ENCODE measurements at regions not wholly inside any gene's neighbourhood (a gene's known extent, or its start where the extent isn't known, plus 50 kb on each side); places are given as distances from the start of the nearest gene placed in this dataset.

- POLR2A ChIA-PET = no interaction called here
- H3K36me3 Mint-ChIP-seq = no peaks in the 10 kb centered on the region
- TF ChIP-seq ZNF281 (CRISPR knock-in tag; IDR thresholded peaks at IDR 0.05) (no peak), ZNF671 (CRISPR knock-in tag; IDR thresholded peaks at IDR 0.05) (no peak), ZNF317 (CRISPR knock-in tag; IDR thresholded peaks at IDR 0.05; ENCODE audit: borderline replicate concordance, low read depth) (no peak), KAT7 (CRISPR knock-in tag; IDR thresholded peaks at IDR 0.05; ENCODE audit: borderline replicate concordance) (no peak), JUN (CRISPR knock-in tag; IDR thresholded peaks at IDR 0.05) (no peak), ZNF219 (CRISPR knock-in tag; IDR thresholded peaks at IDR 0.05; ENCODE audit: borderline replicate concordance) (no peak), NR3C1 (CRISPR knock-in tag; conservative IDR thresholded peaks at IDR 0.05; ENCODE audit: low read depth) (no peak), ZBTB43 (CRISPR knock-in tag; IDR thresholded peaks at IDR 0.05) (no peak), FOXK1 (CRISPR knock-in tag; IDR thresholded peaks at IDR 0.05) (no peak), TP53 (CRISPR knock-in tag; IDR thresholded peaks at IDR 0.05) (no peak), IRF2 (CRISPR knock-in tag; IDR thresholded peaks at IDR 0.05; ENCODE audit: borderline replicate concordance, low read depth) (no peak), ZNF232 (CRISPR knock-in tag; IDR thresholded peaks at IDR 0.05) (no peak), NR2C2 (CRISPR knock-in tag; IDR thresholded peaks at IDR 0.05) (no peak), SP1 (CRISPR knock-in tag; conservative IDR thresholded peaks at IDR 0.05) (no peak), ZSCAN18 (CRISPR knock-in tag; IDR thresholded peaks at IDR 0.05) (no peak)
These were observed 302.3 kb upstream of the JAG1 start for GRCh38 chr20:10976051-10976450.

GRCh38 chr20:10978019-10978702 is 304.4 kb upstream of the JAG1 start:
- Mint-ChIP-seq H3K36me3 (no peaks in the 10 kb centered on the region), H3K9me3 (peaks cover 10% of the 10 kb centered on the region), H3K4me1 (peaks cover 10% of the 10 kb centered on the region), H3K27me3 (ENCODE audit: low read depth) (no peaks in the 10 kb centered on the region), H3K4me3 (no peak overlapping the region), H3K27ac (no peak overlapping the region)
- DNase-seq (ENCODE audit: low spot score) (no peak), ATAC-seq (no peak)
- CTCF ChIA-PET = interaction anchor here (0.6 kb wide), 1 partner anchor 20 kb away, joined by 3 read pairs; no protein-coding TSS in a partner anchor
- POLR2A ChIA-PET = interaction anchor here (0.6 kb wide), 1 partner anchor 302 kb away, joined by 4 read pairs; no protein-coding TSS in a partner anchor
- TF ChIP-seq CBFB (CRISPR knock-in tag; IDR thresholded peaks at IDR 0.05; ENCODE audit: low read depth) (no peak), FOXK1 (CRISPR knock-in tag; IDR thresholded peaks at IDR 0.05) (no peak), AR (CRISPR knock-in tag; IDR thresholded peaks at IDR 0.05) (no peak), GABPB1 (CRISPR knock-in tag; IDR thresholded peaks at IDR 0.05) (no peak), ATF6 (CRISPR knock-in tag; IDR thresholded peaks at IDR 0.05) (no peak), NR1H2 (CRISPR knock-in tag; IDR thresholded peaks at IDR 0.05) (no peak), ZNF263 (CRISPR knock-in tag; IDR thresholded peaks at IDR 0.05; ENCODE audit: low read depth) (no peak), ZNF512 (CRISPR knock-in tag; IDR thresholded peaks at IDR 0.05; ENCODE audit: borderline replicate concordance) (no peak)

More at GRCh38 chr20:10976051-10976450, 302.3 kb upstream of the JAG1 start:
- no peaks in the 10 kb centered on the region for H3K27me3 Mint-ChIP-seq (ENCODE audit: low read depth)
- CTCF ChIA-PET = no interaction called here
- H3K27ac Mint-ChIP-seq = no peak overlapping the region
- no peak overlapping the region for H3K4me3 Mint-ChIP-seq
- peaks cover 7% of the 10 kb centered on the region for H3K4me1 Mint-ChIP-seq
- DNase-seq (ENCODE audit: low spot score) (no peak), ATAC-seq (no peak)
- H3K9me3 Mint-ChIP-seq = peaks cover 10% of the 10 kb centered on the region
